ENCODE measurements at regions not wholly inside any gene's neighbourhood (a gene's known extent, or its start where the extent isn't known, plus 50 kb on each side); places are given as distances from the start of the nearest gene placed in this dataset.

GRCh38 chr2:59297816-59298215 is 1056.7 kb upstream of the FANCL start:
- TF ChIP-seq CTBP1 (IDR thresholded peaks at IDR 0.05; ENCODE audit: borderline replicate concordance) (no peak), TARDBP (IDR thresholded peaks at IDR 0.05) (no peak), SP1 (IDR thresholded peaks at IDR 0.05) (no peak), FOXM1 (IDR thresholded peaks at IDR 0.05; ENCODE audit: borderline replicate concordance) (no peak), HDGF (IDR thresholded peaks at IDR 0.05; ENCODE audit: borderline replicate concordance) (no peak), SUZ12 (IDR thresholded peaks at IDR 0.05) (no peak), ZNF384 (IDR thresholded peaks at IDR 0.05) (no peak), NFRKB (IDR thresholded peaks at IDR 0.05) (no peak), ELF4 (IDR thresholded peaks at IDR 0.05) (no peak)

Data from HEK293T (cell line).